ENCODE measurements at regions not wholly inside any gene's neighbourhood (a gene's known extent, or its start where the extent isn't known, plus 50 kb on each side); places are given as distances from the start of the nearest gene placed in this dataset.

- no peak for DNase-seq
These were observed 275.1 kb upstream of the RND3 start for GRCh38 chr2:150762571-150762970.

GRCh38 chr2:150759531-150759930 lies 272.1 kb upstream of the RND3 start:
- no peak for DNase-seq

- no peak for DNase-seq
These were observed 271.6 kb upstream of the RND3 start for GRCh38 chr2:150759106-150759505.

GRCh38 chr2:150752229-150752628 lies 264.8 kb upstream of the RND3 start:
- no peak for DNase-seq

GRCh38 chr2:150750720-150751119 lies 263.3 kb upstream of the RND3 start:
- DNase-seq: no peak

GRCh38 chr2:150742094-150742493 lies 254.6 kb upstream of the RND3 start:
- DNase-seq: no peak

- DNase-seq: no peak
These were observed 248.5 kb upstream of the RND3 start for GRCh38 chr2:150735894-150736498.

- no peak for DNase-seq
These were observed 245.7 kb upstream of the RND3 start for GRCh38 chr2:150733051-150733618.

- DNase-seq: no peak
These were observed 245.0 kb upstream of the RND3 start for GRCh38 chr2:150732491-150732890.

- DNase-seq: no peak
These were observed 244.6 kb upstream of the RND3 start for GRCh38 chr2:150732064-150732463.

GRCh38 chr2:150729495-150729955 lies 242.1 kb upstream of the RND3 start:
- no peak for DNase-seq

GRCh38 chr2:150718280-150718679 lies 230.8 kb upstream of the RND3 start:
- DNase-seq: no peak

- DNase-seq: no peak
These were observed 228.7 kb upstream of the RND3 start for GRCh38 chr2:150716186-150716585.

GRCh38 chr2:150715501-150715900 lies 228.0 kb upstream of the RND3 start:
- DNase-seq: no peak

- DNase-seq: no peak
These were observed 223.4 kb upstream of the RND3 start for GRCh38 chr2:150710916-150711315.

GRCh38 chr2:150710041-150710440 lies 222.6 kb upstream of the RND3 start:
- no peak for DNase-seq

GRCh38 chr2:150706561-150706960 lies 219.1 kb upstream of the RND3 start:
- DNase-seq: no peak

GRCh38 chr2:150705767-150706166 lies 218.3 kb upstream of the RND3 start:
- DNase-seq: no peak

GRCh38 chr2:150705357-150705756 lies 217.9 kb upstream of the RND3 start:
- no peak for DNase-seq

- no peak for DNase-seq
These were observed 215.3 kb upstream of the RND3 start for GRCh38 chr2:150702791-150703190.

- DNase-seq: no peak
These were observed 213.5 kb upstream of the RND3 start for GRCh38 chr2:150700666-150701580.

GRCh38 chr2:150699218-150699617 lies 211.8 kb upstream of the RND3 start:
- no peak for DNase-seq

- no peak for DNase-seq
These were observed 210.7 kb upstream of the RND3 start for GRCh38 chr2:150698016-150698661.

All from NCI-H524 treated with DMSO at 0.1 percent for 48 hours (cell line).